Subcutaneous abdominal adipose tissue (tissue), 5 donors: ENCODE measurements at regions not wholly inside any gene's neighbourhood (a gene's known extent, or its start where the extent isn't known, plus 50 kb on each side); places are given as distances from the start of the nearest gene placed in this dataset.

Experiments
- H3K27ac ChIP-seq: one replicate; pipeline ENCODE4 v1.7.0; 2013; ENCODE audit warnings: low read depth, mild to moderate bottlenecking, inconsistent platforms, low read length, moderate library complexity
- H3K27me3 ChIP-seq, 5 donors: one replicate each; pipeline ENCODE4 v1.7.0; 2013; ENCODE audit warnings: low read length in 5 of 5, inconsistent platforms in 1 of 5; ENCODE audit not compliant: control insufficient read depth in 5 of 5, insufficient read depth in 4 of 5
- H3K36me3 ChIP-seq, 5 donors: one replicate each; pipeline ENCODE4 v1.7.0; 2013; ENCODE audit warnings: low read length in 5 of 5; ENCODE audit not compliant: control insufficient read depth in 5 of 5, insufficient read depth in 5 of 5
- H3K4me1 ChIP-seq, 5 donors: one replicate each; pipeline ENCODE4 v1.7.0; 2013; ENCODE audit warnings: low read length in 5 of 5, mild to moderate bottlenecking in 3 of 5, moderate library complexity in 1 of 5; ENCODE audit not compliant: control insufficient read depth in 5 of 5, insufficient read depth in 5 of 5
- H3K4me3 ChIP-seq, 5 donors: one replicate each; pipeline ENCODE4 v1.7.0; 2013; ENCODE audit warnings: low read length in 5 of 5, low read depth in 1 of 5
- H3K9ac ChIP-seq, 5 donors: one replicate each; pipeline ENCODE4 v1.7.0; 2013; ENCODE audit warnings: low read length in 5 of 5, mild to moderate bottlenecking in 4 of 5, moderate library complexity in 3 of 5
- H3K9me3 ChIP-seq, 5 donors: one replicate each; pipeline ENCODE4 v1.7.0; 2013; ENCODE audit warnings: low read length in 5 of 5; ENCODE audit not compliant: control insufficient read depth in 5 of 5
- donor health status: healthy.
- donor health status: healthy.
- donor health status: healthy.
- donor health status: healthy.
- donor health status: healthy.

DNA sequence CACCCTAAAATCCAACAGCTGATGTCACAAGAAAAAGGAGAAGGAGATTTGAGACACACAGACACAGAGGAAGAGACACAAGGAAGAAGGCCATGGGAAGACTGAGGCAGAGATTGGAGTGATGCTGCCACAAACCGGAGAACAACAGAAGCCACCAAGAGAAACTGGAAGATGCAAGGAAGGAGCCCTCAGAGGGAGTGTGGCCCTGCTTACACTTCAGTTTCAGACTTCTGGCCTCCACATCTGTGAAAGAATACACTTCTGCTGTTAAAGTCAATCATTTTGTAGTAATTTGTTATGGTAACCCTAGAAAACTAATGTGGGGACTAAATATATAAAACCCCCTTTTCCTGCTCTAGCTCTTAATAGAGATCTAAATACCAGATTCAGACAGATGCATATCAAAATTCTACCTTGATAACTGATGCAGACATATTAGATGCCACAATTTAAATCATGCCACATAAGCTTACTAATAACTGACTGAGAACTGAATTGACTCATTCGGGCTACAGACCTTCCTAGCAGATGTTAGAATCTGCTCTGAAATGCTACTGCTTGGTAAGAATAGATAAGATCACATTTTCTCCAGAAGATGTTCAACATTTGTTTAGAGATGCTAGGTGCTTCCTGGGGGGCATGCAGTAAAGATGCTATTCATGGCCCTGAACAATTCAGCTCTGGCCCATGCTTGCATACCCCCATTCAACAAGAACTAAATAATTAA is 113.1 kb upstream of the CCND2 start:
- H3K36me3 ChIP-seq, result no peaks in the 10 kb centered on the region
- H3K27ac ChIP-seq, result no peak overlapping the region
- H3K4me3 ChIP-seq, result no peak overlapping the region
- H3K9ac ChIP-seq, result no peak overlapping the region
- H3K27me3 ChIP-seq, result peaks cover 0 to 9% (median 0%) of the 10 kb centered on the region in 5 donors
- peaks cover 0 to 14% (median 10%) of the 10 kb centered on the region in 5 donors for H3K4me1 ChIP-seq
- H3K9me3 ChIP-seq, result no peaks in the 10 kb centered on the region

DNA sequence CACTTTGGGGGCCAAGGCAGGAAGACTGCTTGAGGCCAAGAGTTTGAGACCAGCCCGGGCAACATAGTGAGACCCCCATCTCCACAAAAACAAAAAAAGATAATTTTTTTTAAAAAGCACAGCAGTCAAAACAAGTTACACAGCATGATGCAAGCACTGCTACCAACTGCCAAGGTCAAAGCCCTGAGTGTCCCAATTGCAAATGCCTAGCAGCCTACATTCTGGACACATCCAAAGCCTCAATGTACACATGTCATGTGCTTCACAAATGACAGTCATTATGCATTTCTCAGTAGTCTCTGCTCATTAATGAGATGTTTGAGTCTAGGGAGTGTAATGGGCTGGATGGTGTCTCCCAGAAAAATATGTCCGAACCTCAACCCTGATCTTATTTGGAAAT is 113.7 kb upstream of the CCND2 start:
- H3K9ac ChIP-seq, result no peak overlapping the region
- no peaks in the 10 kb centered on the region for H3K36me3 ChIP-seq
- peaks cover 0 to 6% (median 0%) of the 10 kb centered on the region in 5 donors for H3K27me3 ChIP-seq
- H3K4me1 ChIP-seq, result peaks cover 0 to 8% (median 5%) of the 10 kb centered on the region in 5 donors
- H3K27ac ChIP-seq, result no peak overlapping the region
- H3K4me3 ChIP-seq, result no peak overlapping the region
- no peaks in the 10 kb centered on the region for H3K9me3 ChIP-seq

DNA sequence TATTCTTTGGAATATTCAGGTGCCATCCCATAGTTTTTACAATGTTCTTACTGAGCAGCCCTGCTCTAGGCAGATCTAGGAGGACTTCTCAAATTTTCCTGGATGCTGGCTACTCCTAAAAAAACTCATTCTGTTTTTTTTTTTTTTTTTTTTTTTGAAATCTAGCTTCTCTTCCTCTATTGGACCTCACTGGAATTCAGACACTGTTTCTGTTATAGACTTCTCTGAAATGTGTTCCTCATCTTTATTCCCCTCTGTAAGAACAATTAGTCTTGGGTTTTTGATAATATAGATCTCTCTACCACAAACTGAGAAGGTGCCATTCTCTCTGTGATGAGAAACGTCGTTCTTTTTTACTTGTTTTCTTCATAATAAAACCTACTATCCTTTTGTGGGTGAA is 115.3 kb upstream of the CCND2 start:
- Histone ChIP-seq H3K4me1 (no peaks in the 10 kb centered on the region), H3K9me3 (no peaks in the 10 kb centered on the region)

DNA sequence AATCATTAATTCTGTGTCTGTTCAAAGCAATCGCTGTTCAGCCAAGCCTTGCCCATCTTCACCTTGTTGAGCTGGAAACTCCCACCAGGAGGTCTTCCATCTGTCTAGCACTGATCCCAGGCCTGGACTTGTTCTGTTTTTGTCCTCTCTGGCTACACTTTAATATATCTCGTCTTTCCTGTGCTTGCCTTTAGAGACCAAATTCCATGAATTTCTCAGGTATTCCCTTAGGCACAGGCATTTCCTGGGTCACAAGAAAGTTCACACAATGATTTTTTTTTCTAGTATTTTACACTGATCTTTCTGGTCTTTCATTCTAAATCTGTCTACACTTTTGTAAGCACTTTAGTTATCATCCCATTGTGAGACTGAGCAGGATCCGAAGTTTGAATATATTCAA is 116.4 kb upstream of the CCND2 start:
- Histone ChIP-seq H3K27me3 (no peaks in the 10 kb centered on the region), H3K36me3 (no peaks in the 10 kb centered on the region), H3K27ac (no peak overlapping the region), H3K9ac (no peak overlapping the region), H3K4me3 (no peak overlapping the region), H3K9me3 (no peaks in the 10 kb centered on the region), H3K4me1 (peaks cover 0 to 3% (median 0%) of the 10 kb centered on the region in 5 donors)

More for the DNA sequence above, 115.3 kb upstream of the CCND2 start:
- H3K9ac ChIP-seq, result no peak overlapping the region
- no peaks in the 10 kb centered on the region for H3K27me3 ChIP-seq
- H3K36me3 ChIP-seq, result no peaks in the 10 kb centered on the region
- H3K4me3 ChIP-seq, result no peak overlapping the region
- H3K27ac ChIP-seq, result no peak overlapping the region

DNA sequence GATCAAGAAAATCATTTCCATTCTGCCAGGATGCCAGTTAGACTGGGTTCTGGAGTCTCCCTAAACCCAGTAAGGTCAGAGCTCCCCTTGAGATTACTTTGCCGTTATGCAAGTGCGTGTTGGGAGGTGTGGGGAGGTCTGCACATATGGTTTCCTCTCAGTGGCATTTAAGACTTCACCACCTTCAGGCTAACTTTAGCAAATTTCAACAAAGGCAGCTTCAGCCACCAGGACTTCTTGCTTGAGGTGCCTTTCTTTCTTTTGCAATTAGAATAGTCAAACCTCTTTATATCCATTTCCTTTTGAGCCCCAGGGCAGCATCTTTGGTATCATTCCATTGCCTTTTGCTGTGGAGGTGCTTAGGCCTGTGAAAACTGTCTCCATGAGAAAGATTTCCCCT is 117.2 kb upstream of the CCND2 start:
- H3K4me1 ChIP-seq, result peaks cover 0 to 3% (median 0%) of the 10 kb centered on the region in 5 donors
- H3K9me3 ChIP-seq, result no peaks in the 10 kb centered on the region
- H3K9ac ChIP-seq, result no peak overlapping the region
- no peak overlapping the region for H3K4me3 ChIP-seq
- H3K27ac ChIP-seq, result no peak overlapping the region
- no peaks in the 10 kb centered on the region for H3K27me3 ChIP-seq
- no peaks in the 10 kb centered on the region for H3K36me3 ChIP-seq

DNA sequence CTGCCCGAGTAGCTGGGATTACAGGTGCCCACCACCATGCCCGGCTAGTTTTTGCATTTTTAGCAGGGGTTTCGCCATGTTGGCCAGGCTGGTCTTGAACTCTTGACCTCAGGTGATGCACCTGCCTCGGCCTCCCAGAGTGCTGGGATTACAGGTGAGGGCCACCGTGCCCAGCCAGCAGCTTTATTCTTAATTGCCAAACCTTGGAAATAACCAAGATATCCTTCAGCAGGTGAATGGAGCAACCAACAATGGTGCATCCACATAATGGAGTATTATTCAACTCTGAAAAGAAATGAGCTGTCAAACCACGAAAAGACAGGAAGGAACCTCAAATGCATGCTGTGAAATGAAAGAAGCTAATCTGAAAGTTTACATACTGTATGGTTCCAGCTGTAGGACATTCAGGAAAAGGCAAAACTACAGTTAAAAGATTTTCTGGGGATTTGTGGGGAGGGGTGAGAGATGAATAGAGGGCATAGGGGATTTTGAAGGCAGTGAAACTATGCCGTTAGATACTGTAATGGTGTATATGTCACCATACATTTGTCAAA is 118.8 kb upstream of the CCND2 start:
- Histone ChIP-seq H3K4me3 (no peak overlapping the region), H3K4me1 (peaks cover 0 to 3% (median 0%) of the 10 kb centered on the region in 5 donors), H3K9ac (no peak overlapping the region), H3K27me3 (no peaks in the 10 kb centered on the region), H3K27ac (no peak overlapping the region), H3K36me3 (no peaks in the 10 kb centered on the region), H3K9me3 (no peaks in the 10 kb centered on the region)

DNA sequence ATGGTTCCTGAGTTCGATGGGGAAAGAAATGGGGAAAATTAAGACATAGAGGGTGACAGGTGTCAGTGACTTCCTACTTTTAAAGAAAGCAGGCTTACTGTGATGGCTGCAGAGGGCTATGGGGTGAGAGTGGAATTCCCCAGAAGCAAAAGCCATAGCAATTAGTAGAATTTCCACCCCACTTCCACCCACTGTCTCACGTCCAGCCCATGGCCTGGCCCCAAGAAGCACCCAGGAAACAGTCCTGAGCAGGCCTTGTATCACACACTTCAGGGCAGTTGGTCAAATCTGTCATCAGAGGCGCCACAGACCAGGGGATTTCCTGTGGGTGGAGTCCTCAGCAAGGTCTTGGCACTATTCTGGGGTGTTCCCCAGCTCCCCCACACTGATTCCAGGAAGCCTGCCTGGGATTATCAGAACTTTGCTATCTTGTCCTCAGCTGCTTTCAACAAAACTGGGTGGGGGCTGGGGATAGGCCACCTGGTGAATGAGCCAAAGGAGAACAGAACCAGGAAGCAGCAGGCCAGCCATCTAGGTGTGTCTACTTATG is 120.1 kb upstream of the CCND2 start:
- Histone ChIP-seq H3K9ac (no peak overlapping the region), H3K4me3 (no peak overlapping the region), H3K4me1 (peaks cover 0 to 3% (median 0%) of the 10 kb centered on the region in 5 donors), H3K36me3 (no peaks in the 10 kb centered on the region), H3K27ac (no peak overlapping the region), H3K27me3 (no peaks in the 10 kb centered on the region), H3K9me3 (no peaks in the 10 kb centered on the region)

DNA sequence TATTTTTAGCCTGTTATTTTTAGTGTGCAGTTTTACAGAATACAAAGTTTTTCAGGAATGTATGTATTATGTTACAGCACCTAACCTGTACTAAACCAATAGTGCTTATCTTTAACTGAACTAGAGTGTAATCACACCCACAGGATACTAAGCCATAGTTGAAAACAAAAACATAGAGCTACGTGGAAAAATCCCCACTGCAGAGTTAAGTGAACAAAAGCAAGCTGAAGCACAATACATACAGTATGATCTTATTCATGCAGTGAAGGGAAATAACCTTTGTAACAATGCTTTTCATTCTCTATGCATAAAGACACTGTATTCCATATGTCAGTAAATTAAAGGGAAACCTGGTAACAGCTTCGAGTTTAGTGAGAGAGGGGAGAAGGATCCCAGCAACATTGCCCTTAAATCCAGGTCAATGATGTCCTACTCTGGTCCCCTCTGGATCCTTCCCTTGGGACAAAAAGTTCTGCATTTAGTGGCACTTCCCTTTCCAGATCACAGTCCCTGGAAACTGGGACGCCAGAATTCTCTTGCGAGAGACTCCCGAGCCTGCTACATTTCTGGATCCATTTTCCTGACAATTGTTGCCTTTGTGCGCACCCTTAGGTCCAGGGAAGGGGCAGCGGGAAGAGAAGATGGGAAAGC is 121.3 kb upstream of the CCND2 start:
- Histone ChIP-seq H3K9me3 (no peaks in the 10 kb centered on the region), H3K27ac (no peak overlapping the region), H3K4me3 (no peak overlapping the region), H3K4me1 (peaks cover 0 to 3% (median 0%) of the 10 kb centered on the region in 5 donors), H3K9ac (no peak overlapping the region), H3K36me3 (no peaks in the 10 kb centered on the region), H3K27me3 (no peaks in the 10 kb centered on the region)

DNA sequence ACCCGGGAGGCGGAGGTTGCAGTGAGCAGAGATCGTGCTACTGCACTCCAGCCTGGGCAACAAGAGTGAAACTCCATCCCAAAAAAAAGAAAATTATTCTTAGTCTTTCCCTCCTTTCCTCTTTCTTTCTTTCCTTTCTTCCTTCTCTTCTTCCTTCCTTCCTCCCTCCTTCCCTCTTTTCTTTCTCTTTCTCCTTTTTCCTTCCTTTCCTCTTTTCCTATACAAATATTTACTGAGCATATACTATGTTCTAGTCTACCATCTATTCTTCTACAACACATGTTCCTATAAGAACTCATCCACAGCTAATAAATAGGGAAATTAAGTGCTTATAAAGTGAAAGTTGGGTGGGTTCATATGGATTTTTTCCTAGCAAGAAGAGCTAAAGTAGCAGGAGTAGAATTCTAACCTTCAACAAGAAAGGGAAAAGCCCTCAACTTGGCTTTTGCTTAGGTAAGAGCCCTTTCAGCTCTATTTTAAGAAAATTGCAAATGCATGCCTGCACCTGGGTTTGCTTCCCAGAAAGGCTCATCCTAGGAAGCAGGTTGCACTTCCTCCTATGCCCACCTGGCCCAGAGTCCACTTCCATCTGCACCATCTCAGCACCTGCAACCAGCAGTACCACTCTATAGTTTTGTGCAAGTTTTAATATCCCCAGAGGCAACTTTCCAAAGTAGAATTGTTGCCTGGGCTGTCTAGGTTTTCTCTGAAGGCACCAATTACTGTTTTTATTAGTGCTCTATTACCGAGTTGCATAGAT is 122.0 kb upstream of the CCND2 start:
- peaks cover 0 to 6% (median 0%) of the 10 kb centered on the region in 5 donors for H3K4me1 ChIP-seq
- H3K4me3 ChIP-seq, result no peak overlapping the region
- no peaks in the 10 kb centered on the region for H3K36me3 ChIP-seq
- peaks cover 0 to 3% (median 0%) of the 10 kb centered on the region in 5 donors for H3K27me3 ChIP-seq
- H3K9me3 ChIP-seq, result no peaks in the 10 kb centered on the region
- no peak overlapping the region for H3K9ac ChIP-seq
- H3K27ac ChIP-seq, result no peak overlapping the region
